Activated T-cell treated with anti-CD3 and anti-CD28 coated beads for 48 hours (primary cell): ENCODE measurements at regions not wholly inside any gene's neighbourhood (a gene's known extent, or its start where the extent isn't known, plus 50 kb on each side); places are given as distances from the start of the nearest gene placed in this dataset.
A peak's percentile ranks its signal among the peaks of the same experiment; 100 is the strongest.

Source experiments
- DNase-seq: peaks from one replicate; pipeline ENCODE4 v3.0.0-alpha.2; 2020; ENCODE audit warnings: low read depth

GRCh38 chr20:59403261-59403961 lies 103.0 kb downstream of the EDN3 start:
- peak; percentile 74 for DNase-seq

- no peak for DNase-seq
Measured at GRCh38 chr20:59403962-59404314, 103.5 kb downstream of the EDN3 start.

GRCh38 chr20:59404749-59405148 lies 104.3 kb downstream of the EDN3 start:
- DNase-seq = no peak

GRCh38 chr20:59405226-59406200 lies 105.1 kb downstream of the EDN3 start:
- DNase-seq = no peak

GRCh38 chr20:59406446-59406845 lies 106.0 kb downstream of the EDN3 start:
- no peak for DNase-seq

- DNase-seq = no peak
Measured at GRCh38 chr20:59411170-59411569, 110.8 kb downstream of the EDN3 start.

- DNase-seq = no peak
Measured at GRCh38 chr20:59411589-59411988, 111.2 kb downstream of the EDN3 start.

- no peak for DNase-seq
Measured at GRCh38 chr20:59412181-59412580, 111.8 kb downstream of the EDN3 start.

GRCh38 chr20:59412875-59413284 lies 112.5 kb downstream of the EDN3 start:
- DNase-seq = no peak

GRCh38 chr20:59413326-59413865 lies 113.0 kb downstream of the EDN3 start:
- no peak for DNase-seq

- DNase-seq = no peak
Measured at GRCh38 chr20:59414936-59415623, 114.7 kb downstream of the EDN3 start.

- DNase-seq = no peak
Measured at GRCh38 chr20:59416916-59417315, 116.5 kb downstream of the EDN3 start.

GRCh38 chr20:59421089-59421488 lies 120.7 kb downstream of the EDN3 start:
- DNase-seq = no peak

- no peak for DNase-seq
Measured at GRCh38 chr20:59421920-59422637, 121.7 kb downstream of the EDN3 start.

GRCh38 chr20:59422872-59423544 lies 122.6 kb downstream of the EDN3 start:
- no peak for DNase-seq

- no peak for DNase-seq
Measured at GRCh38 chr20:59424976-59425375, 124.6 kb downstream of the EDN3 start.

- no peak for DNase-seq
Measured at GRCh38 chr20:59425572-59425971, 125.2 kb downstream of the EDN3 start.

- DNase-seq = no peak
Measured at GRCh38 chr20:59428006-59428405, 127.6 kb downstream of the EDN3 start.

- no peak for DNase-seq
Measured at GRCh38 chr20:59428441-59429205, 128.2 kb downstream of the EDN3 start.

- no peak for DNase-seq
Measured at GRCh38 chr20:59429396-59429795, 129.0 kb downstream of the EDN3 start.
